Vagina (tissue), 2 donors: ENCODE measurements at regions not wholly inside any gene's neighbourhood (a gene's known extent, or its start where the extent isn't known, plus 50 kb on each side); places are given as distances from the start of the nearest gene placed in this dataset.

Experiments used
- DNase-seq, 2 donors: peaks; one replicate each; pipeline ENCODE4 v3.0.0-alpha.2; 2017; ENCODE audit errors: extremely low spot score in 2 of 2
- H3K27ac ChIP-seq: fragments of 200-600 bp; sonication (generic); one replicate; pipeline ENCODE4 v1.5.1; 2019
- H3K27me3 ChIP-seq: fragments of 200-600 bp; sonication (generic); one replicate; pipeline ENCODE4 v1.5.1; 2019
- H3K36me3 ChIP-seq, 2 donors: fragments of 200-600 bp; sonication (generic); one replicate each; pipeline ENCODE4 v1.5.1; 2017 to 2019
- H3K4me1 ChIP-seq: fragments of 200-600 bp; sonication (generic); one replicate; pipeline ENCODE4 v1.5.1; 2019
- H3K4me3 ChIP-seq, 2 donors: fragments of 200-600 bp; sonication (generic); 1 replicate in 1 of 2; 2 replicates in 1 of 2; pipeline ENCODE4 v1.5.1; 2016 to 2019
- H3K9me3 ChIP-seq: fragments of 200-600 bp; sonication (generic); one replicate; pipeline ENCODE4 v1.5.1; 2019
- CTCF ChIP-seq, 3 experiments: fragments of 450-650 bp in 2 of 3; fragments of 200-600 bp in 1 of 3; sonication (generic) in 1 of 3; IDR thresholded peaks; one replicate each; pipeline ENCODE4 v1.5.1; 2017 to 2019; ENCODE audit warnings: antibody characterized with exemption in 3 of 3, mild to moderate bottlenecking in 2 of 3, moderate library complexity in 2 of 3
- POLR2A ChIP-seq, 2 donors: fragments of 450-650 bp; IDR thresholded peaks; one replicate each; pipeline ENCODE4 v1.6.1; 2017; ENCODE audit warnings: antibody characterized with exemption in 2 of 2, mild to moderate bottlenecking in 2 of 2, moderate library complexity in 2 of 2
- POLR2AphosphoS5 ChIP-seq, 2 donors: sonication (generic); formaldehyde crosslinking; IDR thresholded peaks; one replicate each; pipeline ENCODE4 v1.9.0; 2017; ENCODE audit warnings: antibody characterized with exemption in 2 of 2, mild to moderate bottlenecking in 2 of 2, low read depth in 1 of 2; ENCODE audit not compliant: insufficient read depth in 1 of 2
- intact Hi-C: fragments of 100-400 bp; cut with DNase I; formaldehyde crosslinking; loops from one replicate; pipeline ENCODE4 v1.15.1; 2023

GRCh38 chr3:22492342-22492741 is 710.8 kb upstream of the UBE2E2 start:
- Histone ChIP-seq H3K27ac (no peak overlapping the region), H3K4me3 (no peak overlapping the region), H3K4me1 (no peaks in the 10 kb centered on the region), H3K36me3 (no peaks in the 10 kb centered on the region), H3K9me3 (no peaks in the 10 kb centered on the region), H3K27me3 (no peaks in the 10 kb centered on the region)
- no peak for DNase-seq
- intact Hi-C loops: no loop called here
- TF ChIP-seq CTCF (IDR thresholded peaks at IDR 0.05) (no peak), POLR2AphosphoS5 (IDR thresholded peaks at IDR 0.05; ENCODE audit: insufficient read depth in 1 of 2, low read depth in 1 of 2) (no peak), POLR2A (IDR thresholded peaks at IDR 0.05) (no peak)

GRCh38 chr3:22495241-22495640 is 707.9 kb upstream of the UBE2E2 start:
- H3K27me3 ChIP-seq: no peaks in the 10 kb centered on the region
- intact Hi-C loops: no loop called here
- no peaks in the 10 kb centered on the region for H3K4me1 ChIP-seq
- no peak overlapping the region for H3K4me3 ChIP-seq
- H3K9me3 ChIP-seq: no peaks in the 10 kb centered on the region
- DNase-seq: no peak
- no peaks in the 10 kb centered on the region for H3K36me3 ChIP-seq
- TF ChIP-seq POLR2A (IDR thresholded peaks at IDR 0.05) (no peak), CTCF (IDR thresholded peaks at IDR 0.05) (no peak), POLR2AphosphoS5 (IDR thresholded peaks at IDR 0.05; ENCODE audit: insufficient read depth in 1 of 2, low read depth in 1 of 2) (no peak)
- no peak overlapping the region for H3K27ac ChIP-seq

- no peak for TF ChIP-seq CTCF (IDR thresholded peaks at IDR 0.05)
- no peak for TF ChIP-seq POLR2AphosphoS5 (IDR thresholded peaks at IDR 0.05; ENCODE audit: insufficient read depth in 1 of 2, low read depth in 1 of 2)
- no peak for TF ChIP-seq POLR2A (IDR thresholded peaks at IDR 0.05)
- Histone ChIP-seq H3K9me3 (no peaks in the 10 kb centered on the region), H3K27ac (no peak overlapping the region), H3K27me3 (no peaks in the 10 kb centered on the region), H3K4me1 (no peaks in the 10 kb centered on the region), H3K4me3 (no peak overlapping the region), H3K36me3 (no peaks in the 10 kb centered on the region)
- no peak for DNase-seq
- intact Hi-C loops: no loop called here
Measured at GRCh38 chr3:22495791-22496190, 707.3 kb upstream of the UBE2E2 start.

GRCh38 chr3:22496641-22497040 is 706.5 kb upstream of the UBE2E2 start:
- intact Hi-C loops: no loop called here
- no peak for DNase-seq
- Histone ChIP-seq H3K27me3 (no peaks in the 10 kb centered on the region), H3K4me3 (no peak overlapping the region), H3K36me3 (no peaks in the 10 kb centered on the region), H3K27ac (no peak overlapping the region), H3K4me1 (no peaks in the 10 kb centered on the region), H3K9me3 (no peaks in the 10 kb centered on the region)
- TF ChIP-seq POLR2A (IDR thresholded peaks at IDR 0.05): no peak
- TF ChIP-seq CTCF (IDR thresholded peaks at IDR 0.05): no peak
- no peak for TF ChIP-seq POLR2AphosphoS5 (IDR thresholded peaks at IDR 0.05; ENCODE audit: insufficient read depth in 1 of 2, low read depth in 1 of 2)

GRCh38 chr3:22506871-22507270 is 696.3 kb upstream of the UBE2E2 start:
- DNase-seq: no peak
- TF ChIP-seq POLR2AphosphoS5 (IDR thresholded peaks at IDR 0.05; ENCODE audit: insufficient read depth in 1 of 2, low read depth in 1 of 2) (no peak), CTCF (IDR thresholded peaks at IDR 0.05) (no peak), POLR2A (IDR thresholded peaks at IDR 0.05) (no peak)
- Histone ChIP-seq H3K27me3 (no peaks in the 10 kb centered on the region), H3K36me3 (no peaks in the 10 kb centered on the region), H3K4me1 (no peaks in the 10 kb centered on the region), H3K27ac (no peak overlapping the region), H3K9me3 (no peaks in the 10 kb centered on the region), H3K4me3 (no peak overlapping the region)
- intact Hi-C loops: no loop called here
